HG02938 (cell line): ENCODE measurements at regions not wholly inside any gene's neighbourhood (a gene's known extent, or its start where the extent isn't known, plus 50 kb on each side); places are given as distances from the start of the nearest gene placed in this dataset.
"Not testable (repeated sequence)": the region's sequence is repeated elsewhere in the genome, so short reads cannot be mapped to it uniquely, and the experiment has no call there.

ENCODE experiments used
- ATAC-seq: cut with Tn5 transposase; IDR thresholded peaks from one replicate; pipeline ENCODE4 v1.9.1; 2021; ENCODE audit warnings: mild to moderate bottlenecking, moderate library complexity; ENCODE audit not compliant: unreplicated experiment

- no peak for ATAC-seq
Observed at GRCh38 chr4:18698119-18698883, 676.7 kb upstream of the LCORL start.

GRCh38 chr4:18695733-18696527 lies 674.4 kb upstream of the LCORL start:
- no peak for ATAC-seq

- no peak for ATAC-seq
Observed at GRCh38 chr4:18691431-18692200, 670.1 kb upstream of the LCORL start.

- no peak for ATAC-seq
Observed at GRCh38 chr4:18690291-18690955, 668.9 kb upstream of the LCORL start.

- peak; percentile 78 for ATAC-seq
Observed at GRCh38 chr4:18689308-18690115, 668.0 kb upstream of the LCORL start.

GRCh38 chr4:18688351-18688750 lies 666.8 kb upstream of the LCORL start:
- not testable (repeated sequence) for ATAC-seq

- no peak for ATAC-seq
Observed at GRCh38 chr4:18686338-18687037, 664.9 kb upstream of the LCORL start.

- ATAC-seq, result no peak
Observed at GRCh38 chr4:18684932-18685331, 663.4 kb upstream of the LCORL start.

GRCh38 chr4:18676526-18676915 lies 655.0 kb upstream of the LCORL start:
- ATAC-seq, result no peak

- ATAC-seq, result no peak
Observed at GRCh38 chr4:18675586-18676525, 654.3 kb upstream of the LCORL start.

GRCh38 chr4:18670034-18670433 lies 648.5 kb upstream of the LCORL start:
- ATAC-seq, result no peak

GRCh38 chr4:18669390-18669789 lies 647.8 kb upstream of the LCORL start:
- no peak for ATAC-seq

- no peak for ATAC-seq
Observed at GRCh38 chr4:18666322-18666721, 644.8 kb upstream of the LCORL start.

- no peak for ATAC-seq
Observed at GRCh38 chr4:18664171-18664570, 642.6 kb upstream of the LCORL start.

GRCh38 chr4:18645351-18645750 lies 623.8 kb upstream of the LCORL start:
- ATAC-seq, result no peak

GRCh38 chr4:18641334-18641733 lies 619.8 kb upstream of the LCORL start:
- no peak for ATAC-seq

GRCh38 chr4:18638031-18638430 lies 616.5 kb upstream of the LCORL start:
- no peak for ATAC-seq

GRCh38 chr4:18636001-18636585 lies 614.5 kb upstream of the LCORL start:
- no peak for ATAC-seq
